ENCODE measurements at regions not wholly inside any gene's neighbourhood (a gene's known extent, or its start where the extent isn't known, plus 50 kb on each side); places are given as distances from the start of the nearest gene placed in this dataset.

- in situ Hi-C loops (cut with HindIII; ENCODE audit: extremely low pct_ligation_motif_present, low pct_unique_long_range_greater_than_20kb) (no loop called here), intact Hi-C loops (cut with micrococcal nuclease; ENCODE audit: unreplicated experiment) (loop anchor here (1.0 kb wide), 1 partner anchor 9 kb away; no protein-coding TSS in a partner anchor)
- CTCF ChIA-PET (ENCODE audit: low intra/inter-chr PET ratio, low total read pairs) = no interaction called here
- DNase-seq (ENCODE audit: low spot score) (no peak), FAIRE-seq (no peak), ATAC-seq (no peak)
- 91% methylated on average over 5 of the region's 5 CpGs for WGBS (ENCODE audit: low lambda C conversion rate)
- H3K4me1 ChIP-seq (ENCODE audit: insufficient read depth, low read length) = peaks cover 72% of the 10 kb centered on the region
- H3K27me3 ChIP-seq (ENCODE audit: control insufficient read depth in 1 of 2, insufficient read depth in 2 of 2, low read length in 2 of 2) = no peaks in the 10 kb centered on the region
- no peaks in the 10 kb centered on the region for H4K20me1 ChIP-seq (ENCODE audit: insufficient read depth, low read length)
- H3K27ac ChIP-seq (ENCODE audit: extremely low read length, insufficient read depth, low read length) = peak overlapping the region; percentile 76
- TF ChIP-seq AHDC1 (CRISPR knock-in tag; IDR thresholded peaks at IDR 0.05; ENCODE audit: borderline replicate concordance) (0 out of 2 replicates have a peak, but pooled peaks have one; percentile 22), HBP1 (CRISPR knock-in tag; IDR thresholded peaks at IDR 0.05; ENCODE audit: low read depth) (no peak)
- no peaks in the 10 kb centered on the region for H3K36me3 ChIP-seq (replicated peaks in 1 of 2; ENCODE audit: control insufficient read depth in 1 of 2, insufficient read depth in 2 of 2, low read length in 2 of 2)
- H3K79me2 ChIP-seq (ENCODE audit: insufficient read depth, low read length) = no peaks in the 10 kb centered on the region
- no peak overlapping the region for H2AFZ ChIP-seq (ENCODE audit: low read length)
- no peaks in the 10 kb centered on the region for H3K9me3 ChIP-seq (ENCODE audit: low read length)
- POLR2A ChIA-PET = interaction anchor here (1.0 kb wide), 1 partner anchor 10 kb away, joined by 3 read pairs; no protein-coding TSS in a partner anchor
- no peak overlapping the region for H3K4me3 ChIP-seq (replicated peaks in 1 of 3; ENCODE audit: insufficient read depth in 1 of 3, low read depth in 2 of 3, low read length in 3 of 3)
- no TSS peak for BruUV-seq (replicated peaks)
- H3K4me2 ChIP-seq (ENCODE audit: low read depth, low read length) = no peak overlapping the region
- no peak overlapping the region for H3K9ac ChIP-seq (ENCODE audit: insufficient read depth, low read depth, low read length)
These were observed 88.2 kb upstream of the DST start for GRCh38 chr6:56730663-56731529.

Measured in HepG2 (cell line).